ENCODE measurements at regions not wholly inside any gene's neighbourhood (a gene's known extent, or its start where the extent isn't known, plus 50 kb on each side); places are given as distances from the start of the nearest gene placed in this dataset.

GRCh38 chr2:133839677-133840076 lies 271.4 kb upstream of the NCKAP5 start:
- TF ChIP-seq CTCF (IDR thresholded peaks at IDR 0.05; ENCODE audit: low read depth, low read length), result no peak
- no peak for TF ChIP-seq EZH2phosphoT487 (IDR thresholded peaks at IDR 0.05; ENCODE audit: low read depth)

Measured in OCI-LY3 (cell line).